ENCODE measurements at regions not wholly inside any gene's neighbourhood (a gene's known extent, or its start where the extent isn't known, plus 50 kb on each side); places are given as distances from the start of the nearest gene placed in this dataset.

DNA sequence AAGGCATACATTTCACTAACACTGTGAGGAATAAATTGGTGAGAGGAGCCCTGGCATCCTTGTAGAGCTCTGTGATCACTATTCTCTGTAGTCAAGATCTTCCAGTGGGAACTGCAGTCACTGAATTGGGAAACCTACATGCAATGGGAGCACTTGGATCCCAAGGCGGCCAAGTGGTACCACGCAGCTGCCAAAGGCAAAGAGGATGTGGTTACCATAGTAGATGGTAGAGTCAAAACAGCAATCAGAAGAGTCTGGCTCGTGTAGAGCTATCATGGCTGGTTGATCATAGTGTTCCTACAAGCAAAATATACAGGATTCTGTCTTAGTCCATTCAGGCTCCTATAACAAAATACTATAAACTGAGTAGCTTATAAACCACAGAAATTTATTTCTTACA is 849.7 kb downstream of the ROBO2 start:
- no peak for DNase-seq (ENCODE audit: low read depth)
- TF ChIP-seq, protein P1, sequence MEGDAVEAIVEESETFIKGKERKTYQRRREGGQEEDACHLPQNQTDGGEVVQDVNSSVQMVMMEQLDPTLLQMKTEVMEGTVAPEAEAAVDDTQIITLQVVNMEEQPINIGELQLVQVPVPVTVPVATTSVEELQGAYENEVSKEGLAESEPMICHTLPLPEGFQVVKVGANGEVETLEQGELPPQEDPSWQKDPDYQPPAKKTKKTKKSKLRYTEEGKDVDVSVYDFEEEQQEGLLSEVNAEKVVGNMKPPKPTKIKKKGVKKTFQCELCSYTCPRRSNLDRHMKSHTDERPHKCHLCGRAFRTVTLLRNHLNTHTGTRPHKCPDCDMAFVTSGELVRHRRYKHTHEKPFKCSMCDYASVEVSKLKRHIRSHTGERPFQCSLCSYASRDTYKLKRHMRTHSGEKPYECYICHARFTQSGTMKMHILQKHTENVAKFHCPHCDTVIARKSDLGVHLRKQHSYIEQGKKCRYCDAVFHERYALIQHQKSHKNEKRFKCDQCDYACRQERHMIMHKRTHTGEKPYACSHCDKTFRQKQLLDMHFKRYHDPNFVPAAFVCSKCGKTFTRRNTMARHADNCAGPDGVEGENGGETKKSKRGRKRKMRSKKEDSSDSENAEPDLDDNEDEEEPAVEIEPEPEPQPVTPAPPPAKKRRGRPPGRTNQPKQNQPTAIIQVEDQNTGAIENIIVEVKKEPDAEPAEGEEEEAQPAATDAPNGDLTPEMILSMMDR (conservative IDR thresholded peaks at IDR 0.05; ENCODE audit: low read depth, low read length), result no peak

GRCh38 chr3:77898621-77899020 is 858.7 kb downstream of the ROBO2 start:
- no peak overlapping the region for H3K4me3 ChIP-seq (ENCODE audit: low read length)
- DNase-seq (ENCODE audit: low read depth), result no peak
- TF ChIP-seq, protein P1 (conservative IDR thresholded peaks at IDR 0.05; ENCODE audit: low read depth, low read length), result no peak

More for the DNA sequence above, 849.7 kb downstream of the ROBO2 start:
- H3K4me3 ChIP-seq (ENCODE audit: low read length), result no peak overlapping the region

DNA sequence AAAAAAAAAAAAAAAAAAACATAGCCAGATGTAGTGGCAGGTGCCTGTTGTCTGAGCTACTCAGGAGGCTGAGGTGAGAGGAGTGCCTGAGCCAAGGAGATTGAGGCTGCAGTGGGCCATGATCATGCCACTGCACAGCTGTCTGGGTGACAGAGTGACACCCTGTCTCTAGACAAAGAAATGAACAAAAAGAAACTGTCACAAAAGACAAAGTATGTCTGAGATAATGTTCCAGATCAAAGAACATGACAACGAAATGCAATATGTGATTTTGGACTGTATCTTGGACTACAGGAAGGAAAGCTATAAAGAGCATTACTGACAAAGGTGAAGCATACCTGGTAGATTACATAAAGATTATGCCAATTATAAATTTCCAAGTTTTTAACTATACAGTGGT is 862.8 kb downstream of the ROBO2 start:
- DNase-seq (ENCODE audit: low read depth), result no peak
- TF ChIP-seq, protein P1 (conservative IDR thresholded peaks at IDR 0.05; ENCODE audit: low read depth, low read length), result no peak
- H3K4me3 ChIP-seq (ENCODE audit: low read length), result no peak overlapping the region

GRCh38 chr3:77906102-77906709 is 866.3 kb downstream of the ROBO2 start:
- TF ChIP-seq, protein P1 (conservative IDR thresholded peaks at IDR 0.05; ENCODE audit: low read depth, low read length), result no peak
- H3K4me3 ChIP-seq (ENCODE audit: low read length), result no peak overlapping the region
- no peak for DNase-seq (ENCODE audit: low read depth)

- TF ChIP-seq, protein P1 (conservative IDR thresholded peaks at IDR 0.05; ENCODE audit: low read depth, low read length), result no peak
- no peak overlapping the region for H3K4me3 ChIP-seq (ENCODE audit: low read length)
- no peak for DNase-seq (ENCODE audit: low read depth)
Measured at GRCh38 chr3:77913524-77914174, 873.8 kb downstream of the ROBO2 start.

DNA sequence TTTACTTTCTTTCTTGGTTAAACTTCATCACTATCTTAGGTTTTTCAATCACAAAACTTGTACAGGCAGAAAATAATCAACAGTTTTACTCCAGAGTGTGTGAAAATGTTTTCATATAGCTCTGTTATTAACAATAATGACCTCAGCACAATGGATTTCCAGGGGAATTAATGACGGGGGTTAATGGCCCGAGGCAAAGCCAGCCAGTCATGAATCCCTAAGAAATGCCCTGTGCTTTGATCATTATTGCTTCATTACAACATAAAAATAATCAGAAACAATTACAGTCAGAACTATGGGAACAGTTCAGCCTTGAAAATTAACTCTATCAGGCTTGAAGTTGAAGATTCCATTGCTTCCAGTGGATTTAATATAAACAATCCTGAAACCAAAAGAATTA is 875.4 kb downstream of the ROBO2 start:
- TF ChIP-seq, protein P1 (conservative IDR thresholded peaks at IDR 0.05; ENCODE audit: low read depth, low read length), result no peak
- H3K4me3 ChIP-seq (ENCODE audit: low read length), result no peak overlapping the region
- DNase-seq (ENCODE audit: low read depth), result no peak

DNA sequence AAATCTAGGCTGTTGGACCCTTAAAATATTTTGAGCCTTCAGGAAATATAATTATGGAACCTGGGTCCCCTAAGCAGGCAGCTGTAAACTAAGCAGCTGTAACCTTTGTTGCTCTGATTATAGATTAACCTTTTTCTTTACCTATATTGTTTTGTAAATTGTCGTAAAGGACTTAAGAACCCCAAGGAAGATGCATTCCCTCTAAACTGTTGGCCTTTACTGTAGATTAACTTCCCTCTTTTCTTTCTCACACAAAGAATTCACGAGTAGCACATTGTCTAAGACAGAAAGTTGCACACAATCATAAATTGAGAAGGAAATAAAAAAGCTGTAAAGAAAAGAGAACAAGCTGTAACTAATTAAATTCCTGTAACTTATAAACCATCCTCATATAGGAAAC is 877.3 kb downstream of the ROBO2 start:
- DNase-seq (ENCODE audit: low read depth), result no peak
- TF ChIP-seq, protein P1 (conservative IDR thresholded peaks at IDR 0.05; ENCODE audit: low read depth, low read length), result no peak
- H3K4me3 ChIP-seq (ENCODE audit: low read length), result no peak overlapping the region

All from retinal pigment epithelial cell (primary cell).